Caco-2 (cell line): ENCODE measurements at regions not wholly inside any gene's neighbourhood (a gene's known extent, or its start where the extent isn't known, plus 50 kb on each side); places are given as distances from the start of the nearest gene placed in this dataset.

Source experiments
- BruUV-seq: library from RNA; stranded (reverse); fragments of 400-500 nt; replicated peaks from 2 replicates; lab custom pipeline; 2021; lab: Mats Ljungman, UMichigan
- CTCF ChIA-PET: fragments of 300-600 bp; sonication (Branson Sonifier 250); formaldehyde crosslinking; loops from one replicate; lab custom pipeline; 2022; ENCODE audit warnings: antibody characterized with exemption; lab: Charles Lee
- POLR2A ChIA-PET: fragments of 300-600 bp; sonication (Branson Sonifier 250); formaldehyde crosslinking; loops from one replicate; lab custom pipeline; 2022; ENCODE audit warnings: antibody characterized with exemption; lab: Charles Lee
- DNase-seq, 2 experiments: peaks; one replicate each; pipeline versions ENCODE4 v3.0.0 to v3.0.0-alpha.2; 2020 to 2022
- H3K27me3 ChIP-seq: replicated peaks from 2 replicates; pipeline ENCODE4 v1.6.0; 2011; ENCODE audit warnings: low read length; ENCODE audit not compliant: control insufficient read depth, insufficient read depth
- H3K36me3 ChIP-seq: 2 replicates; pipeline ENCODE4 v1.5.1; 2011; ENCODE audit warnings: low read length; ENCODE audit not compliant: control insufficient read depth, insufficient read depth
- H3K4me1 ChIP-seq: fragments of 250-450 bp; sonication (Bioruptor Pico); 2 replicates; pipeline ENCODE4 v1.5.1; 2020; ENCODE audit warnings: mild to moderate bottlenecking
- H3K4me3 ChIP-seq: 2 replicates; pipeline ENCODE4 v1.5.1; 2011; ENCODE audit warnings: low read depth, mild to moderate bottlenecking, control low read depth, low read length
- H3K9me3 ChIP-seq: fragments of 250-450 bp; sonication (Bioruptor Pico); 2 replicates; pipeline ENCODE4 v1.5.1; 2020; ENCODE audit warnings: mild to moderate bottlenecking, moderate library complexity
- H3K27ac Mint-ChIP-seq: one replicate; pipeline ENCODE4 v1.8.0; 2022; ENCODE audit warnings: mixed read lengths; ENCODE audit not compliant: unreplicated experiment
- H3K27me3 Mint-ChIP-seq: one replicate; pipeline ENCODE4 v1.8.0; 2022; ENCODE audit warnings: mixed read lengths; ENCODE audit not compliant: insufficient read depth, unreplicated experiment
- H3K36me3 Mint-ChIP-seq: one replicate; pipeline ENCODE4 v1.8.0; 2022; ENCODE audit warnings: mild to moderate bottlenecking, mixed read lengths; ENCODE audit not compliant: insufficient read depth, unreplicated experiment
- H3K4me1 Mint-ChIP-seq: one replicate; pipeline ENCODE4 v1.8.0; 2022; ENCODE audit warnings: low read depth, mixed read lengths; ENCODE audit not compliant: unreplicated experiment
- H3K4me3 Mint-ChIP-seq: one replicate; pipeline ENCODE4 v1.8.0; 2022; ENCODE audit warnings: mild to moderate bottlenecking, moderate library complexity, mixed read lengths; ENCODE audit not compliant: unreplicated experiment
- H3K9me3 Mint-ChIP-seq: one replicate; pipeline ENCODE4 v1.8.0; 2022; ENCODE audit warnings: mixed read lengths; ENCODE audit not compliant: unreplicated experiment
- CTCF ChIP-seq, 2 experiments: fragments of 200-600 bp in 1 of 2; IDR thresholded peaks; 1 replicate in 1 of 2; 2 replicates in 1 of 2; pipeline versions ENCODE4 v1.5.1 to v1.8.0; 2011 to 2022; ENCODE audit warnings: antibody characterized with exemption in 1 of 2, control low read depth in 1 of 2, inconsistent platforms in 1 of 2, low read depth in 1 of 2, low read length in 1 of 2, mild to moderate bottlenecking in 1 of 2, moderate library complexity in 1 of 2; ENCODE audit not compliant: insufficient read depth in 1 of 2, severe bottlenecking in 1 of 2, unreplicated experiment in 1 of 2
- intact Hi-C: fragments of 100-400 bp; cut with micrococcal nuclease; formaldehyde crosslinking; loops from one replicate; pipeline ENCODE4 v1.10.0; 2022; ENCODE audit not compliant: unreplicated experiment

DNA sequence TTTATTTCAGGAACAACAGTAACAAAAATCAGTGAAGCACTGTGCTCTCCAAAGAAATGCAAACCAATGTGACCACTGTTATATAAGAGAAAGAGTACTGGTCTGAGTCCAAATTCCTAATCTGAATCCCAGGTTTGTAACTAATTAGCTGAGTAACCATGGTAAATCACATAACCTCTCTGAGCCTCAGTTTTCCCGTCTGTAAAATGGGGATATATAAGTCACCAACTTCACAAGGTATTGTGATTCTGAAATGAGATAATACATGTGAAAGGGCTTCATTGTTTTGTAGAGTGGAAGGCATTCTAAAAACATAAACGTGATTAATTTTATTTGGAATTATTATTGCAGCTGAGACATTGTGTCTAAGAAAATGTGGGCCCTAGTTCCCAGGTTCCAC is 91.3 kb upstream of the YPEL5 start:
- ChIA-PET POLR2A (no interaction called here), CTCF (no interaction called here)
- BruUV-seq: no TSS peak

DNA sequence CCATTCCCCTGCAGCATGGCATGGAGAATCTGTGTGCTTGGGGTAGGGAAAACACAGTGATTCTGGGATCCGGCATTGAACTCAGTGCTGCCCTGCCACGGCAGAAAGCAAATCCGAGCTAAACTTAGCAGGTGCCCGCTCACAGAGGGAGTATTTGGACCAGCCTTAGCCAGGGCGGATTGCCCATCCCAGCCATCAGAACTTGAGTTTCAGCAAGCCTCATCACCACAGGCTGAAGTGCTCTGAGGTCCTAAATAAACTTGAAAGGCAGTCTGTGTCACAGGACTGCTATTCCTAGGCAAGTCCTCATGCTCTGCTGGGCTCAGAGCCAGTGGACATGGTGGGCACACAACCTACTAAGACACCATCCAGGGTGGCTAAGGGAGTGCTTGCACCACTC is 86.2 kb upstream of the YPEL5 start:
- H3K36me3 Mint-ChIP-seq: no peaks in the 10 kb centered on the region
- H3K4me1 Mint-ChIP-seq: no peaks in the 10 kb centered on the region
- H3K9me3 ChIP-seq: 0 out of 2 replicates have a peak, but pooled peaks cover 10% of the 10 kb centered on the region
- no TSS peak for BruUV-seq
- peaks cover 1% of the 10 kb centered on the region for H3K27me3 ChIP-seq
- intact Hi-C loops: no loop called here
- no peaks in the 10 kb centered on the region for H3K36me3 ChIP-seq
- no peak for TF ChIP-seq CTCF (IDR thresholded peaks at IDR 0.05; ENCODE audit: insufficient read depth in 1 of 2, low read depth in 1 of 2, low read length in 1 of 2, severe bottlenecking in 1 of 2, unreplicated experiment in 1 of 2)
- peaks cover 18% of the 10 kb centered on the region for H3K27me3 Mint-ChIP-seq
- peaks cover 41% of the 10 kb centered on the region for H3K9me3 Mint-ChIP-seq
- H3K4me1 ChIP-seq: no peaks in the 10 kb centered on the region
- no peak overlapping the region for H3K4me3 ChIP-seq
- DNase-seq: no peak
- ChIA-PET CTCF (no interaction called here), POLR2A (no interaction called here)
- no peak overlapping the region for H3K4me3 Mint-ChIP-seq
- no peak overlapping the region for H3K27ac Mint-ChIP-seq

More for the DNA sequence above, 91.3 kb upstream of the YPEL5 start:
- no peaks in the 10 kb centered on the region for H3K36me3 ChIP-seq
- peaks cover 9% of the 10 kb centered on the region for H3K9me3 Mint-ChIP-seq
- no peak for TF ChIP-seq CTCF (IDR thresholded peaks at IDR 0.05; ENCODE audit: insufficient read depth in 1 of 2, low read depth in 1 of 2, low read length in 1 of 2, severe bottlenecking in 1 of 2, unreplicated experiment in 1 of 2)
- H3K4me3 Mint-ChIP-seq: no peak overlapping the region
- no peak overlapping the region for H3K4me3 ChIP-seq
- H3K9me3 ChIP-seq: 0 out of 2 replicates have a peak, but pooled peaks cover 6% of the 10 kb centered on the region
- H3K4me1 ChIP-seq: no peaks in the 10 kb centered on the region
- peaks cover 30% of the 10 kb centered on the region for H3K27me3 Mint-ChIP-seq
- no peaks in the 10 kb centered on the region for H3K4me1 Mint-ChIP-seq
- no peak for DNase-seq
- no peaks in the 10 kb centered on the region for H3K36me3 Mint-ChIP-seq
- H3K27me3 ChIP-seq: peaks cover 1% of the 10 kb centered on the region
- no peak overlapping the region for H3K27ac Mint-ChIP-seq
- intact Hi-C loops: no loop called here

DNA sequence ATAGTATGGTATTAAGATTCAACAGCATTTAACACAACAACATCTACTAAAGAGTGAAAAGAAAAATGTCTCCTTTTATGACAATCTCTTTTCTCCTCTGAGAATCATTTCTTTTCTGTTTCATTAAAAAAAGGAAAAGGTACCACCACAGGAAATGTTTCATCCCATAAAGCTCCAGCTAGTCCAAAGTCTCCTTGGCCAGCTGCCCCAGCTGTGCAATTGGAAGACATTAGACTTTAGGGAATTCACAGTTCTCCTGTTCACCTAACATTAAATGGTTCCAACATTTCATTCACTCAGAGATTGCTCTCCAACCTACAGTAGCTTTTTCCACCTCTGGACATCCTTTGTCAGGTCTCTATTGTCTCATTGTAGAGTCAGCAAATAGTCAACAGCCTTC is 78.7 kb upstream of the YPEL5 start:
- Mint-ChIP-seq H3K4me3 (no peak overlapping the region), H3K9me3 (peaks cover 40% of the 10 kb centered on the region), H3K27ac (no peak overlapping the region), H3K36me3 (no peaks in the 10 kb centered on the region), H3K27me3 (peaks cover 20% of the 10 kb centered on the region), H3K4me1 (no peaks in the 10 kb centered on the region)
- H3K9me3 ChIP-seq: 0 out of 2 replicates have a peak, but pooled peaks cover 5% of the 10 kb centered on the region
- intact Hi-C loops: no loop called here
- H3K36me3 ChIP-seq: no peaks in the 10 kb centered on the region
- no TSS peak for BruUV-seq
- no peaks in the 10 kb centered on the region; the same call in 1 of the 2 replicates for H3K27me3 ChIP-seq
- H3K4me1 ChIP-seq: peaks cover 8% of the 10 kb centered on the region; the same call in 1 of the 2 replicates
- CTCF ChIA-PET: no interaction called here
- no peak for TF ChIP-seq CTCF (IDR thresholded peaks at IDR 0.05; ENCODE audit: insufficient read depth in 1 of 2, low read depth in 1 of 2, low read length in 1 of 2, severe bottlenecking in 1 of 2, unreplicated experiment in 1 of 2)
- no peak overlapping the region for H3K4me3 ChIP-seq
- no peak for DNase-seq
- POLR2A ChIA-PET: no interaction called here
